HepG2 (cell line): ENCODE measurements at regions not wholly inside any gene's neighbourhood (a gene's known extent, or its start where the extent isn't known, plus 50 kb on each side); places are given as distances from the start of the nearest gene placed in this dataset.

ENCODE experiments used
- CHCHD3 ChIP-seq: sonication (generic); formaldehyde crosslinking; IDR thresholded peaks from 2 replicates; pipeline ENCODE4 v1.8.0; 2022; ENCODE audit warnings: mild to moderate bottlenecking, missing genetic modification reagents, moderate library complexity
- CTCF ChIP-seq: sonication (generic); formaldehyde crosslinking; IDR thresholded peaks from 2 replicates; pipeline ENCODE4 v1.5.0; 2020; ENCODE audit warnings: mild to moderate bottlenecking, missing genetic modification reagents, moderate library complexity
- EZH2 ChIP-seq: conservative IDR thresholded peaks from 2 replicates; pipeline ENCODE4 v1.6.1; 2012; ENCODE audit warnings: mild to moderate bottlenecking, low read depth, low read length, moderate library complexity
- KDM2A ChIP-seq: sonication (generic); formaldehyde crosslinking; IDR thresholded peaks from 2 replicates; pipeline ENCODE4 v1.4.0; 2020; ENCODE audit warnings: low read depth, missing genetic modification reagents, borderline replicate concordance
- POLR2AphosphoS5 ChIP-seq: IDR thresholded peaks from 2 replicates; pipeline ENCODE4 v1.6.1; 2012; ENCODE audit warnings: low read depth, low read length
- SP140L ChIP-seq: sonication (generic); formaldehyde crosslinking; IDR thresholded peaks from 2 replicates; pipeline ENCODE4 v1.4.0; 2020; ENCODE audit warnings: missing genetic modification reagents, borderline replicate concordance
- ZNF143 ChIP-seq: sonication (generic); formaldehyde crosslinking; IDR thresholded peaks from 2 replicates; pipeline ENCODE4 v1.4.0; 2020; ENCODE audit warnings: missing genetic modification reagents
- ZNF317 ChIP-seq: sonication (generic); formaldehyde crosslinking; IDR thresholded peaks from 2 replicates; pipeline ENCODE4 v1.5.0; 2020; ENCODE audit warnings: mild to moderate bottlenecking, missing genetic modification reagents

DNA sequence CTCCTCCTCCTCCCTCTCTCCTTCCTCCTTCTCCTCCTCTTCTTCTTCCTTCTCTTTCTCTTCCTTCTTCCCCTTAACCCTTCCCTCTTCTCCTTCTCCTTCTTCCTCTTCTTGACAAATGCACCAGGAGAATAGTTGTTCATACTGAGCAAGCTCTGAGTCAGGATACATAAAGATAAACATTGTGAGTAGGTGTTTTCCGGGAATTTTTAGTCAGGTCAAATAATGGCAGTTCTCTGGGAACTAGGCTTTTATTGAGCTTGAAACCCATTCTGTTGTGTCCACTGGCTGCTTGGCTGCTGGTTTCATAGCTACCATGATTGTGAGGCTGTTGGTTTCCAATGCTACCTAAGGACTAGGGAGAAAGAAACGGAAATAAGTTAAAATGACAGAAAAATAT is 1144.7 kb upstream of the DDX18 start:
- no peak for TF ChIP-seq ZNF317 (CRISPR knock-in tag)
- no peak for TF ChIP-seq KDM2A (CRISPR knock-in tag)
- no peak for TF ChIP-seq ZNF143
- TF ChIP-seq CTCF (CRISPR knock-in tag) = no peak
- TF ChIP-seq POLR2AphosphoS5 = no peak
- TF ChIP-seq SP140L (CRISPR knock-in tag) = no peak
- TF ChIP-seq EZH2 = no peak
- no peak for TF ChIP-seq CHCHD3 (CRISPR knock-in tag)
